Right hindlimb (tissue), 1 donor: ENCODE measurements at regions not wholly inside any gene's neighbourhood (a gene's known extent, or its start where the extent isn't known, plus 50 kb on each side); places are given as distances from the start of the nearest gene placed in this dataset.
"Not testable (repeated sequence)": the region's sequence is repeated elsewhere in the genome, so short reads cannot be mapped to it uniquely, and the experiment has no call there.

Experiments used
- DNase-seq: peaks from one replicate; pipeline ENCODE4 v3.0.0-alpha.2; 2018

DNA sequence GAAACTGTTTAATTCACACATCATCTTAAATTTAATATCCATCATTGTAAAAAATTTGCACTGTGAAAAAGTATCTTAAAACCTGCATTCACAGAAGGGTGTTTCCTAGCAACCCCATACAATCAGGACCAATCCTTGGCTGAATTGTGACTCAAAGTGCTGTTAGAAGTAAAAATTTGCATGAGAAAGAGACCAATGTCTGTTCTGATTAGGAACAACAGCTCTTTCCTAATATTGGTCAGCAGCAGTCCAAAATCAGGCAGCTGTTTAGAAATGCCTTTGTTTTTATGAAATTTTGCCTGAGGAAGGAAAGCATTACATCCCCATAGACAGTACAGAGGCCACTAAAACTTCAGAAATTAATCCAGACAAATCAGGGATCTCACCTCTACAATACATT lies 987.0 kb downstream of the HACE1 start:
- no peak for DNase-seq

DNA sequence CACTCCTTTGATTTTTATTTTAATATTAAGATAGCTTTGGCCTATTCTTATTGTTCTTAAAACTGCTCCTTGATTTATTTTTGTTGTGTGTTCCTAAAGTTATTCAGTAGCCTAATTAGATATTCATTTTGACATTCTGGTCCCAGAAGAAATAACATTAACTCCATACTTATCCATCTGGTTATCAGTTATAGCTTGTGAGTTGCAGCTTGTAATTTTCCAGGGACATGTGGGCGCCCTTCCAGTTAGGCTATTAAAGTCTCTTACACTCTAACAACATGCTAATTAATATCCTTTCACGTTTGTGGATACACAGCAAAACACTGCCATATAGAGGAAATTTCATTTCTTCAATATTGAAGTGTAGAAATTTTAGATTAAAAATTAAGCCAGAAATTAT lies 987.5 kb downstream of the HACE1 start:
- DNase-seq = no peak

DNA sequence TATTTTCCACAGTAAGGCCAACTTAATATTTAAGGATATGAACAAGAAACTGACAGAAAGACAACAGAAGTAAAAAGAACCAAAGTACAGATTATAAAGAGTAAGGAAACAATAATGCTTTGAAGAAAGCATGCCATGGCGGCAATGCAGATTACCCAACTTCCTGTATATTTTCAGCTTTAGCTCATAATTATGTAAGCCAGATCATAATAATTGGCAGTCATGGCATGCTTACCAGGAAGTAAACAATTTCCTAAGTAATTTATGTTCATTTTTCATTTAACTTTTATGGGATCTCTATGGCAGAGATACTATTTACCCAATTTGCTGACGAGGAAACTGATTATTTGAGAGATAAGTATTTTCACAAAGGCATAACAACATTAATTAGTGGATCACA lies 988.7 kb downstream of the HACE1 start:
- DNase-seq = no peak

DNA sequence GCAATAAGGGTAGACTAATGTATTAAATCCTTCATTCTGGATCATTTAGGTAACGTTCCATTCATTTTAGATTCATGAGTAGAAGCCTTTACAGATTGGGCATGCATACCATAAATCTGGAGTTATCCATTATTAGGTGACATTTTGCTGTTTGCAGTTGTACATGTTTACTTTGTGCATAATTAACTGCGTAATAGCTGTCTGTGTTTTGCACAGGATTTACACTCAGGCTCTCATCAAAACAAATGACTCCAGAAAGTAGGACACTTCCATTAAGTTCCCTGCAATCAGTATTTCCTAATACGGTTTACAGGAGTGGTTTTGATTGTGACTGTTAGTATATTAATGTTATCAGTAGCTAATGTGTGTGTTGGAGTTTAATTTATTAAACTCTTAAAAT lies 997.4 kb downstream of the HACE1 start:
- DNase-seq = no peak

DNA sequence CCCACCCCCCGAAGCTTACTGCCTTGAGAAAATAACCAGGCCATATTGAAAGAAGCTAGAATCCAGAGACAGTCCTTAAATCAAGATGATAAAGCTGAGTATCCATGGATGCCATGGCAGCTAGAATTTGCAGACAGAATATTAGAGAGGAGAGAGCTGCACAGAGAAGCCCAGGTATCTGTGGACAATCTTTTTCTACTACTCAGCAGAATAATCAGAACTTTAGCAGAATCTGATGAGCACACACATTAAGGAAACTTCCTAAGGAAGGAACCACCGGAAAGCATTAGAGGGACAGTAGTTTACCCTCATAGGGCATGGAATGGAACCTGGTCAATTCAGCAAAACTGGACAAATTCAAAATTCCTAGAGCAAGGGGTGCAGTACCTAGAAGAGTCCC lies 1001.7 kb downstream of the HACE1 start:
- DNase-seq = no peak

DNA sequence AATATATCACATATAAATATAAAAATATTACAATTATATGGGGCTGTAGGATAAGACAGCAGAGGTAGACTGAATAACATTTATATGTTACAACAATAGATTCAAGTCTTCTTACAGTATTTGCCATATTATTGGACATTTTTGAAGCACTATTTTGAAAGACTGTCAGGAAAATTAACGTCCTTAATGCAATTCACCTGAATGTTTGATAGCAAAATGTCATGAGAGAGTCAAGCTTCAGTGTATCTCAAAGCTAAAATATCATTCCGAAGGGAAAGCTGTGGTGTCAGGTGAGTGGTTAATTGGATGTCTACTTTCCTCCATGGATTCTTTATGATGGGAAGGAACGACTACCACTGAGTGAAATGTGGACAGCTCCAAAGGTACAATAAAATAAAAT lies 1004.0 kb downstream of the HACE1 start:
- DNase-seq = no peak

DNA sequence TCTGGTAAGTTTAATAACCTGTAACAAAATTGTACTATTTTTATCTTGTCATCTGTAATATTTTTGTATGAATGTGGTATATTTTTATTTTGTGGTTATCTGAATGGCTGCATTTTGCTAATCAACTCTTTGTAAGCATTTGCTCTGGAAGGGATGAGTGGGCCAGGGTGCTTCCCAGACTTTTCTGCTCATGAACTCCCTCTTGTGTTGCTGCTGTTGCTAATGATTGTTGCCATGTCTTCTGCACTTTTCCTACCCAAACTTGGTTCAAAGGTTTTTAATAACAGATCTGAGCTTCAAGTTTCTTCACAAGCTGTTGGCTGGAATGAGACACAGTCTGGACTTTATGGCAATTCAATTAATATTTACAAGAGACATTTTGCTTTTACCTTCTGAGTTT lies 1005.7 kb downstream of the HACE1 start:
- no peak for DNase-seq

DNA sequence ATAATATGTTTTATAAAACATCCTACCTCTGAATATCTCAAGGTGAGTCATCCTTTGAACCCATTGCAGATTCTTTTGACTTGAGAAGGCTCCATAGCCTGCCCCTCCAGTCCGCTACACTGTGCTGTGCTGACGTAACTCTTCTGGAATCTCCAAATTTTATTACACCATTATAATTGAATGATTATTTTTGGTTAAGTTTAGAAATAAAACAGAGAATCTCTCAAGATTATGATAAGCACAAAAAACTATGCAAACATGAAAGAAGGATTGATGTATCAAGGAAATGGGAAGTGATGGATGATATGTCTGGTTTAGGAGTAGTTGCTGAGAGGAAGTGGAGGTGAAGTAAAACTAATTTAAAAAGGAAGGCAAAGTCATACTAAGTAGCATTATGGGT lies 1021.3 kb downstream of the HACE1 start:
- DNase-seq = no peak

DNA sequence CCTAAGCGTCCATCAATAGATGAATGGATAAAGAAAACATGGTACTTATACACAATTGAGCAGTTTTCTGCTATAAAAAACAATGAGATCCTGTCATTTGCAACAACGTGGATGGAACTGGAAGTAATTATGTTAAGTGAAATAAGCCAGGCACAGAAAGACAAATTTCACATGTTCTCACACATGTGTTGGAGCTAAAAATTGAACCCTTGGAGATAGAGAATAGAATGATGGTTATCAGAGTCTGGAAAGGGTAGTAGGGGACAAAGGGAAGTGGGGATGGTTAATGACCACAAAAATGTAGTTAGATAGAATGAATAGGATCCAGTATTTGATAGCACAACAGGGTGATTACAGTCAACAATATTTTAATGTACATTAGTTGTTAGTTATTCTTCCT lies 1033.5 kb downstream of the HACE1 start:
- DNase-seq = no peak

DNA sequence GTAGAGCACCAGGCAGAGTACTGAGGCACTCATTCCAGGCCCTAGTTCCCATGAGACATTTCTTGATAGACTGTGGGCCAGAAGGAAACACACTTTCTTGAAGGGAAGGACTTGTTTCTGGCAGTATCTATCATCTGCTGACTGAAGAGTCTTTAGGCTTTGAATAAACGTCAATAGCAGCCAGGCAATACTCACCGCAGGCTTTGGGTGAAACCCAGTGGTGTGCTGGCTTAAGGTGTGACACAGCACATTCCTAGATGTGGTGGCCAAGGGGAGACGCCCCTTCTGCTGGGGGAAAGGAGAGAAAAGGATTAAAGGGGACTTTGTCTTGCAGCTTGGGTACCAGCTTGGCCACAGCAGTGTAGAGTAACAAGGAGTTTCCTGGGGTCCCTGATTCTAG lies 1039.6 kb downstream of the HACE1 start:
- no peak for DNase-seq

DNA sequence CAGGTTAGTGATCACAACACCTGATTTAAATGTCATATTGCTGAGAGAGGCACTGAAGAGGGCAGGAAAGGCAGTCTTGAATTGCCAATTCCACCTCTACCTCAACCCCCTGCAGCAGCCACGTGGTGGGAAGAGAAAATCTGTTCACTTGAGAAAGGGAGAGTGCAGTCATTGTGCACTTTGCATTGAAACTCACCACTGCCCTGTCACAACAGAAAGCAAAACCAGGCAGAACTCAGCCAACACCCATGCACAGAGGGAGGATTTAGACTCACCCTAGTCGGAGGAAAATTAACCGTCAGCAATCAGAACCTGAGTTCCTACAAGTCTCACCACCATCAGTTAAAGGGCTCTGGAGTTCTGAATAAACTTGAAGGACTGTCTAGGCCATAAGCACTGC lies 1040.2 kb downstream of the HACE1 start:
- DNase-seq = no peak

DNA sequence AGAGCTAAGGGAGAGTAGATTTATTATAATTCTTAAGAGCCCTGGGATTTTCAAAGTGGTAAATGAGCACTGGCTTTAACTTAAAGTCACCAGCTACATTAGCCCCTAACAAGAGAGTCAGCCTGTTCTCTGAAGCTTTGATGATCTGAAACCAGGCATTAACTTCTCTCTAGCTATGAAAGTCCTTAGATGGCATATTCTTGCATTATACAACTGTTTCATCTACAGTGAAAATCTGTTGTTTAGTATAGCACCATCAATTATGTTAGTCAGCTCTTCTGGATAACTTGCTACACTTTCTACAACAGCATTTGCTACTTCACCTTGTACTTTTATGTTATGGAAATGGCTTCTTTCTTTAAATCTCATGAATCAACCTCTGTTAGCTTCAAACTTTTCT lies 1046.7 kb downstream of the HACE1 start:
- DNase-seq = no peak

DNA sequence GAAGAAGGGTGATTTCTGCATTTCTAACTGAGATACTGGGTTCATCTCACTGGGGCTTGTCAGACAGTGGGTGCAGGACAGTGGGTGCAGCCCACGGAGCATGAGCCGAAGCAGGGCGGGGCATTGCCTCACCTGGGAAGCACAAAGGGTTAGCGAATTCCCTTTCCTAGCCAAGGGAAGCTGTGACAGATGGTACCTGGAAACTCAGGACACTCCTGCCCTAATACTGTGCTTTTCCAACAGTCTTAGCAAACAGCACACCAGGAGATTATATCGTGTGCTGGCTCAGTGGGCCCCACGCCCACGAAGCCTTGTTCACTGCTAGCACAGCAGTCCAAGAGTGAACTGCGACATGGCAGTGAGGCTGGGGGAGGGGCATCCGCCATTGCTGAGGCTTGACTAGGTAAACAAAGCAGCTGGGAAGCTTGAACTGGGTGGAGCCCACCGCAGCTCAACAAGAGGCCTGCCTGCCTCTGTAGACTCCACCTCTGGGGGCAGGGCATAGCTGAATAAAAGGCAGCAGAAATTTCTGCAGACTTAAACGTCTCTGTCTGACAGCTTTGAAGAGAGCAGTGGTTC lies 1057.7 kb downstream of the HACE1 start:
- not testable (repeated sequence) for DNase-seq

DNA sequence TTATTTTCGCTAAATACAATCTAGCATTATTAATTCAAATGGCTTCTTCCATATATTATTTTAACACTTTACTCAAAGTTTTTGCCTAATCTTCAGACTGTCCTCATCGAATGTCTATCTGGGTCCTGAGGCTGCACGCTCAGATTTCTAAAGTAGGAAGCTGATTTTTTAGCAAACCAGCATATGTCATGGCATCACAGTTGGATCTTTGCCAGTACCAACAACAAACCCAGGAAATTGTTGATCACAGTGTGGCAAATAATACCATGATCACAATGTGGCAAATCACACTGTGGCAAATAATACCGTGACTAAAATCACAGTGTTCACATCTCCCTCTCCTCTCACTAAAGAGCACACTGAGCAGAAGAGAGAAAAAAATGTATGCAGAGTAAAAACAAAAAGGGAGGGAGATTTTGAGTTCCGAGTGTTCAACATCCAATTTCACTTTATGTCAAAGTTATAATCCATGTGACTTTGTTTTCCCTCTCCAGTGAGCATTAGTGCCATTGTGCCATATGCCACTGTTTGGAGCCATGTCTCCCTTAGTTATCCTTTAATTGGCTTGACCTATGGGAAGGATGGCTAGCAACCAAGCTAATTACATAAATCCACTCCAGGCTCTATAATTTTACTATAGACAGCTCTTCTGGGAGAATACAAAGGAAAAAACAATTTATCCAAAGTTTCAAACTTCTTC lies 1059.6 kb downstream of the HACE1 start:
- no peak for DNase-seq

DNA sequence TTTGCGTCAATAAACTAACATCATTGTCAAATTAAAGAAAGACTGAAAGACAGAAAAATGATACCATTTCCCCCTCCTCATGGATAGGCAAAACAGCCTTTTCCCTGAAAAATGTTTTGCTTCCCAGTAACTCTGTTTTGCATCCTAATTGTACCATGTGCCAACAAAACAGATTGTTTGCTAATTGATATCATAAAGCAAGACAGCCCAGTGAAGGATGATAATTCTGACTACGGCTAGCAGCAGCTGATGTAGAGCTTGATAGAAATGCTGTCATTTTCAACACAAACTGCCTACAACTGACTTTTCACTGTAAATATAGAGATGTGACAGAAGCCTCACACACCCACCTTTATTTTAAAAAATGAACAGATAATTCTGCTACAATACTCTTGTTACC lies 1061.6 kb downstream of the HACE1 start:
- no peak for DNase-seq

DNA sequence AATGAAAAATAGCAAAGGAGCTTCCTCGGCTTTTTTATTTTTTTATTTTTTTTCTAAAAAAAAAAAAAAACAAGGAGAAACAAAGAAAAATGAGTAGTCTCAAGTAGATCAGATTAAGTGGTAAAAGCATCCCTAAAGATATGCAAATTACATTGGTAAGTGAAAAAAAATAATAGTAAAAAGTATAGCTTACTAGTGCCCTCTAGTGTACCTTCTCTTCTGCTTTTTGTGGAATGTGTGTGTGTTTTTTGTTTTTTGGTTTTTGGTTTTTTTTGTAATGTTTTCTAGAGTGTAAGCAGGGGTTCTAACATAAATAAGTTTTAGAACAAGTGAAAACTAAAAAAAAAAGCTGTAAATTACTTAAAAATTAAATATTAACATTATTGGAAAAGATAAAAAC lies 1062.0 kb downstream of the HACE1 start:
- DNase-seq = no peak

DNA sequence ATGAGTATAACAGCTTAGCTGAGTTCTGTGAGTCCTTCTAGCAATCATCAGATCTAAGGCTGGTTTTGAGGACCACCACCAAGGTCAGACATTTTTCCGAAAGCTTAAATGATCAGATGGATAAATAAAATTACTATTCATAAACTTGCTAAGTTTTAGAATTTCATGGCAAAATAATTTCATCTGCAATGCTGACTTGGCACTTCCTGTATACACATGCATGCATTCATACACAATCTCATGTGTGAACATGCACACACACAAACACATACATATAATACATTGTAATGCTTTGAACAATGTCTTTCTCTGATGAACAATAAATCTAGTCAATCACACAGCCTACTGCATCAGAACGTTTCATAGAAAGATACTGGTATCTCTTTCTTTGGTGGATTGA lies 1068.3 kb downstream of the HACE1 start:
- no peak for DNase-seq

DNA sequence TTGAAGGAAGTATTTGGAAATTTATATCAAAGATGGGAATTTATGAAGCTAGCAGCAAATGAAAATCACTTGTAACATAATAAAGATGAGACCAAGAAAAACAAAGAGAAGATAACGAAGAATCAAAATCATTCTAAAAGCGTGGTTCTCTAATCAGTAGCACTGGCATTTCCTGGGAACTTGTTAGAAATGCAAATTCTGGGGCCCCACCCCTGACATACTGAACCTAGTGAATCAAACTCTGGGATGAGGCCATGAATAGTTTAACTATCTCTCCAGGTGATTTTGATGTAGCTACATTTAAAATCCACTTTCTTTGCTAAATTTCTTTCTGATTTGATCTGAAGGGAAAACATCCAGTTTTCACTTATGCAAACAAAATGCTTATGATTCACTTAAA lies 1075.6 kb downstream of the HACE1 start:
- no peak for DNase-seq

DNA sequence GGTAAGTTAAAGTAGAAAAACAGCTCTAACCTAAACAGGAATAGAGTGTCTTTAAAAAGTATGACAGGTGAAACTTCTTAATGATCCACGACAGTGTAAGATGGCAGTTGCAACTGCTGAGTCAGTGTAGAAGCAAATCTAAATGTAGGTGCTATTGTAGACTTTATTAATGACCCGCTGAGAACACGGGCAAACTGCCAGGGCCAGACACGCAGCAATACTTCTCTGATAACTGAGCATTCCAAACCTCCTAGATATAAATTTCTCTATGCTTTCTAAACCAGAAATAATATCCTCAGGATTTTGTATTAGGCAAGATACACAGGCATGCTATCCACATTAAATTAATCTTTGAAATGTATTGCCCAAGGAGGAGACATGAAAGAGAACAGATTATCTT lies 1076.4 kb downstream of the HACE1 start:
- no peak for DNase-seq

DNA sequence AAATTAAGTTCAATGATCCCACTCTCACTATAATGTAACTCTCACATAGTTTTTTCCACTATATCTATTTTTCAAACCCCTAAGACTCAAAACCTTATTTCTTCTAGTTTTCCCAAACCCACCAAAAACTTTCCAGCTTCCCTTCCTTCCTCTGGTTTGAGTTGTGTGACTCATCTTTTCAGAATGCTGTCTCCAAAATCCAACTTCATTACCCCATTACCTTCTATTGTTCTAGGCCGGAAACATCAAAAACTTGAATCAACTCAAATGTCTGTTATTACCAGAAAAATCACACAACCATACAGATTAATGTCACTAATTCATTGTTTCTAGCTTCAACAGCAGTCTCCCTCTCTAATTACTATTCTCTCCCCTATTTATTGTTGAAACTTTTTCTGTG lies 1090.3 kb downstream of the HACE1 start:
- DNase-seq = no peak

DNA sequence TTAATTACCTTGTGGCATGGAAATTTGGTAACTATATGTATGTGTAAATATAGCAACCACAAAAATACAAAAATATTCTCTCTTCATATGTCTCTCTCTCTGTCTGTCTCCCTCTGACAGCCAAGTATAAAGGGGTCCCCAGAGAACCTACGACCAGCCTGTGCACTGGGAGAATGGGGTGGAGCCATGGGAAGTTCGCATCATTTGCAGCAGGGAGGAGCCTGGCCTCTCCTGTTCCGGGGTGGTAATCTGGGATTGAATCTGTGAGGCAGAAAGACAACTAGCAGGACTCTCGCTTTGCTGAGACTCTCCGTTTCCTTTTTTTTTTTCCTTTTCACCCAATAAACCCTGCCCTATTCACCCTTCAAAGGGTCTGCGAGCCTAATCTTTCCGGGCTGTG lies 1109.1 kb downstream of the HACE1 start:
- no peak for DNase-seq

DNA sequence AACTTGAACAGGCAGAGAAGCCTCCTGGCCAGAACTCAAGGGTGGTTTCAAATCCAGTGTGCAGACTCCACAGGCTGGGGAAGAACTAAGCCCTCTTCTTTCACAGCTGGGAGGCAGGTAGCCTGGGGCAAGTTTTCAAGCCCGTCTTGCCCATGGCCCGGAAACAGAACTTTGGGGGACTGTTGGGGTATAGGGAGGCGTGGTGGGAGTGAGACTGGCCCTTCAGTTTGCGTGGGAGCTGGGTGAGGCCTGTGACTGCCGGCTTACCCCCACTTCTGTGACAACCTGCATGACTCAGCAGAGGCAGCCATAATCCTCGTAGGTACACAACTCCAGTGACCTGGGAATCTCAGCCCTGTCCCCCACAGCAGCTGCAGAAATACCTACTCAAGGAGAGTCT lies 1125.7 kb downstream of the HACE1 start:
- no peak for DNase-seq

DNA sequence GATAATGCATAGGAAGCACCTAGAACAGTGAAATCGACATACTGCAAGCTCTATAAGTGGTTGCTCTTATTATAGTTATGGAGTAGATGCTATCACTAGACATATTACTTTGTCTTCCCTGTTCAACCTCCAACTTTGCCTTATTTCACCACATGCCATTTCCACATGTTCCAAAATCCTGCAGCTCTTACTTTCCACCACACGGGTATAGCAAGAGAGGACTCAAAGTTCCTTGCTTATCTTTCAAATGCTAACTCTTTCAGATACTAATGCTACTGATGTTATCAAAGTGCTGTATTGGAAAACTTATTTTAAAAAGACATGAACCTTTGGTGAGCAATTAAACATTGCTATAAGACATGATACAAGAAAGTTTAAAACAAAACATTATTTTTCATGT lies 1130.1 kb downstream of the HACE1 start:
- DNase-seq = no peak

DNA sequence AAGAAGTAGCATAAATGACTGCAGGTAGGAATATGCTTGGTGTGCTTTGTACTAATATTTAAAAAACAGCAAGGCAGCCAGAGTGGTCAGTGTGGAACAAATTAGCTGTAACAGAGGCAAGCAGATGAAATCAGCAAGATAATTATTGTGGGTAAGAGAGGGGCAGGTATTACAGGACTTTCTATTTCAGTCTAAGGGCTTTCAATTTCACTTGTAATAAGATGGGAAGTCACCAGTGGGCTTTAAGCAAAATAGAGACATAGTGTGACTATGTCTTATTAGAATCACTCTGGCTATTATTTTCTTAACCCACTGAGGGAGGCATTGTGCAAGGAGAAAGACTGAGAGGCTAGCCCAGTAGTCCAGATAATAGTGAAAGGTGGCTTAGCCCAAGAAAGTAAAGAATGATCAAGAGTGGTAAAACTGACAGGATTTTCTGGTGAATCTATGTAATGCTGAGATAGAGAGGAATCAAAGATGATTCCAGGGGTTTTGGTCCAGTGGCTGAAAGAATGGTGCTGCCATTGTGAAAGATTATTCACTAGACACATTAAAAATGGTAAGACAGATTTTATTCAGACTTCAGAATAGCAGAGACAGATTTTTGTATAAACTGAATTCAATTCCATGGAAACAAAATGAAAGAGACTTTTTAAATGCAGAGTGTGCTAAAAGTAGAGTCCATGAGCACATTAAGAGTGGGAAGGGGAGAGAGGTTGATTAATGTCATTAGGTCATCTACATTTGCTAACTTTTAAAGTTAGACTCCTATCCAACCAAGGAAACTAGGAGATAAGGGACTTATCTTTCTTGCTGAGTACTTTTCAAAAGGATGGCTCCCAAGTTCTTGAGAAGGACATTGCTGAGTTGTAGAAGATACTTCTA lies 1136.0 kb downstream of the HACE1 start:
- no peak for DNase-seq
